Activated naive CD4-positive, alpha-beta T cell treated with anti-CD3 and anti-CD28 coated beads, Interleukin-2, amount 50 U/mL, for 16 hours (primary cell): ENCODE measurements at regions not wholly inside any gene's neighbourhood (a gene's known extent, or its start where the extent isn't known, plus 50 kb on each side); places are given as distances from the start of the nearest gene placed in this dataset.
"Not testable (repeated sequence)": the region's sequence is repeated elsewhere in the genome, so short reads cannot be mapped to it uniquely, and the experiment has no call there.

Experiments
- DNase-seq: peaks from one replicate; pipeline ENCODE4 v3.0.0-alpha.2; 2020

DNA sequence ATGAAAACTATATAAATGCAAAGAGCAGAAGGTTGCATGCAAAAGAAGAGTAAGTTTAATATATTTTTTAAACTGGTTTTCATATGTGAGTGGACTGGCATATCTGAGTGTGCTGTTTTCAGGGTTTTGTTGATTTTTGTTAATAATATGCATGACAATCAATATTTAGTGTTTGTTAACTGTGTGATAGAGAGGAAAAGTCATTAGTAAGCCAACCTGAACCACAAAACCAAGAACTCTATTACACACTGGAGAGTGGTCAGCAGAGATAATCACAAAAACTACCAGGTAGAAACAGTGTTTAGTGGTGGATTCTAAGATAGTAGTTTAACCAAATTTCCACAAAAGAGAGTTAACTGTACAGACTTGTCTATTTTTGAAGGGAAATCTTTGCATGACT, 396.9 kb downstream of the GASK1B start:
- DNase-seq: no peak

DNA sequence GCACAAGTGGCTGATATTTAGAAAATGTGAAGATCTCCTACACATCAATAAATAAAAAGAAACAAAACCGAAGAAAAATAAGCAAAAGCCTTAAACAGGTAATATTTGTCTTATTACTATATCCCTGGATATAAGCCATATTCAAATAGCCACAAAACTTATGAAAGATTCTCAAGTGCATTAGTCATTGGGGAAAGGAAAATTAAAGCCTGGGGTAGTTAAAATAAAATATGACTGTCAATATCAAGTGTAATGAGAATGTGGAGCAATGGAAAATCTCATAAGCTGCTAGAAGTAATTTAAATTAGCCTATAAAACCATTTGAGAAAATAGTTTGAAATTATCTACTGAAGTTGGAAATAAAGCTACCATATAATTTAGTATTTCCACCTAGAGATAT, 399.9 kb downstream of the GASK1B start:
- DNase-seq: no peak

DNA sequence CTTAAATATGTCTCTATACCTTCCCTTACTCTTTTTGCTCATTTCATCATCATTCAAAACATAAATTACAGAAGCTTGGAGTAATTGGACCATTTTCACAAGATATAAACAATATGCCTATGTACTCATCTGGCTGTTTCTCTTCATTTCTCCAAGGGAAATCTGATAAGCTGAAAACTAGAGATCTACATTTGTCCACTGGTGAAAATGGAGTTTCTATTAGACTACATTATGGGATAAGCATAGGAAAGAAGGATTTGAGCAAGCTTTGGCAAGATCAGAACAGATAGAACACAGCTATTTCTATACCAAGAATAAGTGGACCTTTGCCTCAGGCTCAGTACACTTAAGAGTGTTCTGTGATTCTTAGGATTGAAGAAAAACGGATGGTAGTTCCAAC, 404.4 kb downstream of the GASK1B start:
- DNase-seq: no peak

DNA sequence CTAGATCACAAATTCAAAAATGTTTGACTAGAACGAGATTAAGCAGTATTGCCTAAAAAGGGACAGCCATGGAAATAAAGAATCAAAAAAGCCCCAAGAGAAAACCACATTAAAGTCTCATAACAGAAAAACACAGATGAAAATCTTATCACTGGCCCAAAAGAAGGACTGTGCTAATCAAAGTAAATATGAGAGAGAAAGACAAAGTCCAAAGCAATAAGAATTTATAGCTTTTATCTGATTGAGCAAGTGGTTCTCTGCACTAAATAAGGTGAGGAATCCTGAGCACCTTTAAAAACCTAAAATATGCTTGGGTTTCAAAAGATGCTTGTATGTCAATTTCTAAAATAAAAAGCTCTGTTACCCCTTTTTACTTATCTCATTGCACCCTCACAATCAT, 409.3 kb downstream of the GASK1B start:
- no peak for DNase-seq

DNA sequence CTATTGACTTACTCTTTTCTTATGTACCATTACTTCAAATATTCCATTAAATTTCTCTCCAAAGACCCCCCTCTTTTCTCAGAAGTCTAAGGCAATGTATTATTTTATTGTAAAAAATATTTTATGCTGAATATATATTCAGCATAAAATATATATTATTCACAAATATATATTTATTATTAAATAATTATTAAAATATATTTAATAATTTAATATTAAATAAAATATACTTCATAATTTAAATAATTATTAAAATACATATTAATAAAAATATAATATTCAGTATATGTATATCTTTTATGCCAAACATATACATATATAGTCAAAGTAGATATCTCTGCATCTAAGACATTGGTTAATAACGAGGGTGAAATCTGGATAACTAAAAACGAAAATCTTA, 418.4 kb downstream of the GASK1B start:
- DNase-seq: no peak

DNA sequence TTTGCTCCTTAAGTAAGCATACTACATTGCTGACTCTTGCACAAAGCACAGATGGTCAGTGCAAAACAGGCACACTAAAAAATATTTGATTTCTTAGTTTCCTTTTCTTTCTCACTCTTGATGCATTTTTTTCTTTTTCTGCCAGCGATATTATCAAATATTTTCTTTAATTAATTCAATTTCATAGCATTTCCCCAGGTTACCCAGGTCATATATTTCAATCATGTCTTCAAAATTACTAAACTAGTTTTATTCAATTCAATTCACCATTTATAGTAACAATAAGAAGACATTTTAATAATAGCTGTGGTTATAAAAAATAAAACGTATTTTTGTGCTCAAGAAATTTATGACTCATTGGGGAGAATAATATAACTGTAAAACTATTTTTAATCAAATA, 421.2 kb downstream of the GASK1B start:
- no peak for DNase-seq

DNA sequence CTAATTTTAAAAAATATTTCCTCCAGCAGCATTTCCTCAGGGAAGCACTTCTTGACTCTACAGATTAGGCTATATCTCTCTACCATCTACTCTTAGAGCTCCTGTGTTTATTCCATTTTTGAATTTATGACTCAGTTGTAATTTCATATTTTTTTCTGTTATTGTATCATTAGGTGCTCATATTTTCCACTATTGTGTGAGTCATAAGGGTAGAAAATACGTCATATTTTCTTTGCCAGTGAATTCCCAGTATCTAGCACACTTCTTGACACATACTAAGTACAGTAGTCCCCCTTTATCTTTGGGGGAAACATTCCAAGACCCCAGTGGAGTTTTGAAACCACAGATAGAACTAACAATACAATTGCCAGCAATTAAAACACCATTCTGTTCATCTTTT, 431.2 kb downstream of the GASK1B start:
- no peak for DNase-seq

DNA sequence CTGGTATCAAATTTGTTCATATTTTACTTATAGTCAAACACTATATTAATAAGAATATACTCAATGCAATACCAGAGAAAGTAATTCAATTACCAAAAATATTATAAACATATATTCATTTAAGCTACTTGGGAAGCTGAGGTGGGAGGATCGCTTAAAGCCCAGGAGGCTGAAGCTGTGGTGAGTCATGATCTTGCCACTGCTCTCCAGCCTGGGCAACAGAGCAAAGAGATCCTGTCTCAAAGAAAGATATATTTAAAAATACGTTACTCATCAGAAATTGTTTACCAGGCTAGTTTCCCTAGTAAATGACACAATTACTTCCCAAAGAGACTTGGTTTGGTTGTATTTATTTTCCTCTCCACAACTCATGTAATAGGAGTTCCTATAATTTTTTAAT, 433.6 kb downstream of the GASK1B start:
- DNase-seq: no peak

DNA sequence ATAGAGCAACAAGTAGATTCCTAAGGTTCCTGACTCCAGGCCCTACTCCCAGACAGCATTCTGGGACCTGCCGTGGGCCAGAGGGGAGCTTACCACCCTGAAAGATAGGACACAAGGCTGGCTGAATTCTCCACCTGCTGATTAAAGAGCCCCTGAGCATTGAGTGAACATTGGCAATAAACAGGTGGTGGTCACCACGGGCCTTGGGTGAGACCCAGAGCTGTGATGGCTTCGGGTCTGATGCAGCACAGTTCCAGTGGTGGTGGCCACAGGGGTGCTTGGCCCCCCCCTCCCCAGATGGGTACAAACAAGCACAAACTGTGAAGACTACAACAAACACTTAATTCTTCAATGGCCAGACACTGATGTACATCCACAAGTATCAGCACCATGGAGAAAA, 444.6 kb downstream of the GASK1B start:
- no peak for DNase-seq

DNA sequence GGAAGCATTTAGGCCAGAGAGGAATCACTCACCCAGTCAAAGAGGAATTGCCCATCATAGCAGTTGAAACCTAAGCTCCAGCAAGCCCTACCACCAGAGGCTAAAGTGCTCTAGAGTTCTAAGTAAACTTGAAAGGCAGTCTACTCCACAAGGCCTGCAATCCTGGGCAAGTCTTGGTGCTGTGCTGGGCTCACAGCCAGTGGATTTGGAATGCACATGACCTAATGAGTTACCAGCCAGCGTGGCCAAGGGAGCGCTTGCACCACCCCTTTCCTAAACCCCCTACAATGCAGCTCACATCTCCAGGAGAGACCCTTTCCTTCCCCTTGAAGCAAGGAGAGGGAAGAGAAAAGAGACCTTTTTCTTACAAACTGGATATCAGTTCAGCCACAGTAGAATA, 445.7 kb downstream of the GASK1B start:
- DNase-seq: no peak

DNA sequence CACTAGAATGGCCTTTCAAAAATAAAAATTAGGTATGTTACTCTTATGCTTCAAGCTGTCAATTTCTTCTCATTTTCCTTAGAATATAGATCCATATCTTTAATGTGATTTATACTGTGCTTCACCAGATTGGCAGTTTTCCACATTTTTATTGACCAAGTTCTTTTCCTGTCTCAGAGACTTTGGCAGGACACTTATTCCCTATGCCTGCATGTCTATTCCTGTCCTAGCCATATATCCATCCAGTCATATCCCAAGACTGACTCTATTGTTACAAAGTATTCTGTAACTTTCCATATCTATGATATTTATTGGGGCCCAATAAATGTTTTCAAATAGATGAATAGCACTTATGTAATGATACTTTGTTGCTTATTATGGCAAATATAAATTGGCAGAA, 450.7 kb downstream of the GASK1B start:
- DNase-seq: no peak

DNA sequence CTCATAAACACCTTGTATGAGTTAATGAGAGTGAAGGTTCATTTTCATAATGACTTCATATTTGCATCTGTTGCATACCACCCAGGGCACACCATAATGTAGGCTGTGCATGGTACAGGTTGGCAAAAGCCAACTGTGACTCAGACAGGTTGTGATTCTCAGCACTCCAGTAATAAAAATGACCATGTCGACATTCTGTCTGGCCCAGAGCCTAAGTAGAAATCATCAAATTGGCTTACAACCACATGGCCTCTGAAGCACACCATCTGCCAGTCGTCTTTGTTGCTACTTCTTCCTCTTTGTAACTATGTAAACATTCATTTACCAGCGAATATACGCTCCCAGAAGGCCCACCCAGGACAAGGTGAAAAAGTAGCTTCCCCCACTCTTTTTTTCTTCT, 459.5 kb downstream of the GASK1B start:
- no peak for DNase-seq

DNA sequence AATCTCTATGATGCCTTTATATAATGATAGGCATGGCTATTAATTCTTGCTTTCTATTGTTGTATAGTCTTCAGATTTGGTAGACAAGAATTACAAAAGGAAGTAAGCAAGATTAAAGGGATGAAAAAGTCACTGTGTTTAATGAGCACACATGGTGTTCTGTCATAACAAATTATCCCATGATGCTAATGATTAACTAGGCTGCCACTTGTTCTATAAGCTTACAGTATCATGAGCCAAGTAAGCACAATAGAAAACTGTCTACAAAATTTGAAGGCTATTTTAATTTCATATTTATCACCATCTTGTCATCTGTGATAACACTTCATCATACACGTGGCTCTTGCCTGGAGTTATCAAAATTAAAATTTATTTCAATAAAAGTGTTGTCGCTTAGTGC, 466.7 kb downstream of the GASK1B start:
- DNase-seq: no peak

DNA sequence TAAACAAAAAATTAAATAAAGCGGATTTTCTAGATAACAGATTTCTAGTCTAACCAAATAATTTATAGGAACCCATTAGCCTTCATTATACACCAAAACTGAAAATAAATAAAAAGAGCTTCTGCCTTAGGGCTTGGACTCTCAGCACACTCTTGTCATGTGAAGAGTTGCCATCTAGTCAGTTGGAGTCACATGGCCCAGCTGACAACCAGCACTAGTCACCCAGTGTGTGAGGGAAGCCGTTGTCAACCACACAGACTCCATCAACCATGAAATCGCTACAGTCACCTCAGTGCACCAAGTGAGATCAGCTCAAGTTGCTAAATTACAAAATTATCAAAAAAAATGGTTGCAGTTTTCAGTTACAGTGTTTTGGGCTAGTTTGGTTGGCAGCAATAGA, 470.0 kb downstream of the GASK1B start:
- no peak for DNase-seq

DNA sequence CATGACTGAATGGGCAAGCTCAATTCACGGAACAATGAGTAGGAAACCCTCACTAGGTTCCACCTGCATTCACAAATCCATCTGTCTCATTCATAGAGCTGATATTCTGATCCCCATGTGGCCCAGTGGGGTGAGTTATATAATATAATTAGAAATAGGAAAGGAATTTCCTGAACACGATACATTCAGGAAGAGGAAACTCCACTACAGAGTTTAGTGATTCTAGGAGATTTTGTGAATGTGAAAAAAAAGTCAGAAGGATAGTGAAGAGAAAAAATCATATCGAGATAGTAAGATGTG, 471.2 kb downstream of the GASK1B start:
- DNase-seq: no peak

DNA sequence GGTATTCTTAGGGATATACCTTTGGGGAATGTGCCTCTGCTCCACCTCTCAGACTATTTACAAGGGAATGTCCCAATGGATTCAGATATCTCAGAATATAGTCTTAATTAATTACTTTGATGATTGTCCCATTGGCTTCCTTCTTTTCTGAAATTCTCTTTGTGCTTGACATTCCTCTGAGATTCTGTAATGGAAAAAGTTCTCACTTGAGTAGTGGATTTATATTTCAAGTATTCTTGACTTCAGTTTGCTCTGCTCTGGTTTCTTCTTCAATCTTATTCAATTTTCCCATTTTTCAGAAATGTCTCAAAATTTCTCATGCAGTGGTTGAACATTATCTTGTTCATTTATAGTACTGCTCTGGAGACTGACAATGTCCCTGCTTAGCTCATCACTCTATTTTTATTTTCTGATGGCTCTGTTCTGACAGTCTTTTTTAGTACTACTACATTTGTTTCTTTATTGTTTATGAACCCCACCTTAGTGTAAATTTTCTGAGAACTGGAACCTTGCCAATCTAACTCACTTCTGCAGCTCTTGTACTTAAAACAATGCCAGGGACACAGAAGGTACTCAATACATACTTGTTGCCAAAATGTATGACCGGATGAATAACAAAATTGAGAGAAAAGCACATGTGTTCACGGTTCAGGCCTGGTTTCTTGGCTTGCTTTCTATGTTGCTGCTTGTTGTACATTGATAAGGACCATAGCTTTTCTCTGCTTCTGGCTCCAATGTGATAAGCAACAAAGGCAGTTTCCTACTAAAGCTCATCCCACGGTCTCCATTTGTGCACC, 471.7 kb downstream of the GASK1B start:
- DNase-seq: no peak

DNA sequence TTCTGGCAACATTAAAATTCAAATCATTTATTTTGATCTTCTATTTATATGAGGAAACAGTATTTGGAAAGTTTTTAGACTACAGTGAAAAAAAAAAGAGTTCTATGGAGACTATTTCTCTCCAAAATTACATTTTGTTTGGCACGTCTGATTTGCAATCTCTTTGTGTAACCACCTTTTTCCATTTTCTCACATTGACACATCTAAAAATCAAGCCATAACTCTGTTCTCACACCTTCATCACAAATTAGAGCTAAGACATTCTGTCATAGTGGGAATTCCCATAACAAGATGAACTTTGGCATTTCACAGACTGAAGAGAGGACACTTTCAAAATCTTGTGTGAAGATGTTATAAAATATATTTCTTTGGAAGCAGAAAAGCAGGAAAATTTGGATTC, 468.9 kb downstream of the GRIA2 start:
- DNase-seq: no peak

DNA sequence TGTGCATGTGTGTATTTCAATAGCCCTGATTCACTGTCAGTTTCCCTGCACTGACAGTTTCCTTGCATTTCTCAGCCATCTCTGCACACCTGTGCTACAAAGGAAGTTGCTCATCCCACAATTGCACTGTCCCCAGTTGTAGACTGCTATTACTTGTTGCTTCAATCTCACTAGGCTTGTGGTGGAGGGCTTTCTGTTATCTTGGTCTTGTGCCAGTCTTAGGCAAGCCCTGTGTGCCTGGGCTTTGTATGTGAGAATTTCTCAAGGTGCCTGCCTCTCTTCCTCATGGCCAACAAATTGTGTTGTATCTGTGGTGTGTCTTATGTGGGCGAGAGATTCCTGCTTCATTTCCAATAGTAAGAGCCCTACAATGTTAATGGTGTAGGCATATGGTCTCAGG, 467.4 kb downstream of the GRIA2 start:
- DNase-seq: no peak

DNA sequence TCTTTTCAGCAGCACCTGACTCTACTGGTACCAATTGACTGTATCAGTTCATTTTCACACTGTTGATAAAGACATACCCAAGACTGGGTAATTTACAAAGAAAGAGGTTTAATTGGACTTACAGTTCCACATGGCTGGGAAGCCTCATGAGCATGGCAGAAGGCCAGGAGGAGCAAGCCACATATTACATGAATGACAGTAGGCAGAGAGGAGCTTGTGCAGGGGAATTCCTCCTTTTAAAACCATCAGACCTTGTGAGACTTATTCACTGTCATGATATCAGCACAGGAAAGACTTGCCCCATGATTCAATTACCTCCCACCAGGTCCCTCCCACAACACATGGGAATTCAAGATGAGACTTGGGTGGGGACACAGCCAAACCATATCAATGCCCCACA, 458.8 kb downstream of the GRIA2 start:
- not testable (repeated sequence) for DNase-seq

DNA sequence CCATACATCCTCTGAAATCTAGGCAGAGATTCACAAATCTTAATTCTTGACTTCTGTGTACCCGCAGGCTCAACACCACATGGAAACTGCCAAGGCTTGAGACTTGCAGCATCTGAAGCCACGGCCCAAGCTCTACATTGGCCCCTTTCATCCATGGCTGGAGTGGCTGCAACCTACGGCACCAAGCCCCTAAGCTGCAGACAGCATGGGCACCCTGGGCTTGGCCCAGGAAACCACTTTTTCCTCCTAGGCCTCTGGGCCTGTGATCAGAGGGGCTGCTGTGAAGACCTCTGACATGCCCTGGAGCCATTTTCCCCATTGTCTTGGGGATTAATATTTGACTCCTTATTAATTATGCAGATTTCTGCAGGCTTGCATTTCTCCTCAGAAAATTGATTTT, 457.9 kb downstream of the GRIA2 start:
- DNase-seq: no peak

DNA sequence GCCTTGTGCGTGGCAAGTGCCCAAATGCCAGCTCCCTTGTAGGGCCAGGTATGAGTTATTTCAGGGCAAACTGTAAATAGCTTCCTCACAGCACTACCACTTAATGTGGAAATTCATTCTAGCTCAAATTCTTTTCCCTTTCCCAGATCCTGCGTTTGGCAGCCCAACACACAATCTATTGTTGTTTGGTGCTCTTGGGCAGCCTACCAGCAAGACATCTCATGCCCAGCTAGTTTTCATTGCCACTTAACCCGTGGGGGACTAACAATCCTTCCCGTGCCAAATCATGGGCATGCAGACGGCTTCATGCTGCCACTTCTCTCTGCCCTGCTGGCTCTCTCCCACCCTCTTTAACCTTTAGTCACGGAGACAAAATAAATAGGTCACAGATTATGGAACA, 454.2 kb downstream of the GRIA2 start:
- no peak for DNase-seq

DNA sequence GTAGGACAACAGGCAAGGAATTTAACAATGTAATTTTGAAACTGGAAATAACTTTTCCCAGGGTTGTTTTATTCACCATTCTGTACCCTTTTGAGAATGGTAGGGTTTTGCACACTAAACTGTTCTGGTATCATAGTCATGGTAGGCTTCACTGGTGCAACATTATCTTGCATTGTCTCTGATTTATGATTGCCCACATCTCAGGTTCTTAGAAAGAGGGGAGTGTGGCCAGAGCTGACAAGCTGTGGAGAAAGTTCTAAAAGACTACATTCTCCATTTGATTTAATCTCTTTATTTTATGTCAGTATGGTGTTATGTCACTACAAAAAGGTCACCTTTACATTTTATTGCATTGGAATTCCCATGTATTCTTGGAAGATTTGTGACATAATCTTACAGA, 447.3 kb downstream of the GRIA2 start:
- no peak for DNase-seq

DNA sequence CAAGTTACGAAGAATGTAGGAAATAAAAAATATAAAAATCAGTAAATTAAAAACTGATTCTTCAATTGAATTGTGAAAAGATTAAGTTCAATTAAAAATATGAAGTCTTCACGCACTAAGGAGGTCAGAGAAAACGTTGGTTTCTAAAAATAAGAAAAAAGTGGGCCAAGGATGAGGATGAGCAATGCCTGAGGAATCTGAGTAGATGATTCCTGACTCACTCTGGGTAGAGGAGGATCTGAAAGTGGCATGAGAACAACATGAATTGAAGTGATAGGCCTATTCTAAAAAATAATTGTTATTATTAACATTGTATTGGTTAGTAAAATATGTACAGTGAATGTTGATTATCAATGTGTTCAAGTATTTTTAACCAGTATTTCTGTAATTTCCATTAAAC, 444.2 kb downstream of the GRIA2 start:
- no peak for DNase-seq

DNA sequence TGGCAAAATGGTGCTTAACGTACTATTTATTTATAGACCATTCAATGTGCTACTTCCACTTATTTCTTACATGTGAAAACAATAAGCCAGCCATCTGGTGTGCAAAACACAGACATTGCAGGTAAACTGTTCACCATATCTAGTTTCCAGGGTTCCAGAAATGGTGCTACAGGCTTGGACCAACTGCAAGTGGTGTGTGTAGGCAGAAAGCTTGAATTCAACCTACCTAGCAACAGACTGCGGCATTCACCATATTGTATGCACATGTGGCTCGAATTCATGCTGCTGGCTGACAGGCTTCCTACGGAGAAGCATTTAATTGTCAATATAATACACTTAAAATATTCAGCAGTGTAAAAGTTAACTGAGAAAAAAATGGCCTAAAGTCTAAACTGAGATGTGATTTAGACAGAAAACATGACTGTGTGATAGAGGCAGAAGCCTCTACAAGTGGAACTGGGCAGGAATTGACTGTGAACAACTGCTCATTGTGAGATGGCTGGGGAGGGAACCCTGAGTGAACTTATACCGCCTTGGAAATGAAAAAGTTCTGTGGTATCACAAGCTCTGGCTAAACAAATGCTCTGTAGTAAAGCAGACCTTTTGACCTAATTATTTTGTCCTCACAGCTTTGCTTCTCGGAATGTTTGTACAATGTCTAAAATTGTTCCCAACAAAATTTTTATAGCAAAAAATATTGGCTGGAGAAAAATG, 434.7 kb downstream of the GRIA2 start:
- no peak for DNase-seq

DNA sequence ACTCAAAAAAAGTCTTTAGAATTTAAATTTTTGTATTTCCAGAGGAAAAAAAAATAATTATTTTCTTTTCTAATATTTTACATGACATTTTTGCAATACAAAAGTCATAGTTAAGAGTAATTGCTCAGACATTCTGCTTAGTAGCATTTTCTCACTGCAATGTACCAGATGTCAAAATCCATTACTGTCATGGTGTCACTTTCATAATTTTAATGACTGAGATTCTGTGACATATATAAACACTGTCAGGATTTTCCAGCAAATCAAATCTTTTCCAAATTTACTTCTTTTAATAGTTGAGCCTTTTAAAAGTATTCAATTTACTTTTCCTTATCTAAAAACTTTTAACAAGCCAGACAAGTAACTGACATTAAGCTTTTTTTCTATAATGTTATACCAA, 422.7 kb downstream of the GRIA2 start:
- DNase-seq: no peak
